ENCODE measurements at regions not wholly inside any gene's neighbourhood (a gene's known extent, or its start where the extent isn't known, plus 50 kb on each side); places are given as distances from the start of the nearest gene placed in this dataset.

- TF ChIP-seq NFRKB (IDR thresholded peaks at IDR 0.05) = no peak
- no peak for TF ChIP-seq HDGF (IDR thresholded peaks at IDR 0.05; ENCODE audit: borderline replicate concordance)
- no peak for TF ChIP-seq FOXM1 (IDR thresholded peaks at IDR 0.05; ENCODE audit: borderline replicate concordance)
- TF ChIP-seq FOXK2 (IDR thresholded peaks at IDR 0.05) = no peak
- TF ChIP-seq TARDBP (IDR thresholded peaks at IDR 0.05) = no peak
- TF ChIP-seq, protein P1, sequence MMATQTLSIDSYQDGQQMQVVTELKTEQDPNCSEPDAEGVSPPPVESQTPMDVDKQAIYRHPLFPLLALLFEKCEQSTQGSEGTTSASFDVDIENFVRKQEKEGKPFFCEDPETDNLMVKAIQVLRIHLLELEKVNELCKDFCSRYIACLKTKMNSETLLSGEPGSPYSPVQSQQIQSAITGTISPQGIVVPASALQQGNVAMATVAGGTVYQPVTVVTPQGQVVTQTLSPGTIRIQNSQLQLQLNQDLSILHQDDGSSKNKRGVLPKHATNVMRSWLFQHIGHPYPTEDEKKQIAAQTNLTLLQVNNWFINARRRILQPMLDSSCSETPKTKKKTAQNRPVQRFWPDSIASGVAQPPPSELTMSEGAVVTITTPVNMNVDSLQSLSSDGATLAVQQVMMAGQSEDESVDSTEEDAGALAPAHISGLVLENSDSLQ (IDR thresholded peaks at IDR 0.05) = no peak
- TF ChIP-seq ZNF384 (IDR thresholded peaks at IDR 0.05) = no peak
- no peak for TF ChIP-seq SP1 (IDR thresholded peaks at IDR 0.05)
- TF ChIP-seq FOXA1 (IDR thresholded peaks at IDR 0.05) = no peak
- no peak for TF ChIP-seq SUZ12 (IDR thresholded peaks at IDR 0.05)
- no peak for TF ChIP-seq ARNT (IDR thresholded peaks at IDR 0.05)
- TF ChIP-seq LEF1 (IDR thresholded peaks at IDR 0.05; ENCODE audit: borderline replicate concordance) = no peak
- TF ChIP-seq ELF4 (IDR thresholded peaks at IDR 0.05) = no peak
- TF ChIP-seq L3MBTL2 (conservative IDR thresholded peaks at IDR 0.05) = no peak
- no peak for TF ChIP-seq CTBP1 (IDR thresholded peaks at IDR 0.05; ENCODE audit: borderline replicate concordance)
- TF ChIP-seq BHLHE40 (IDR thresholded peaks at IDR 0.05; ENCODE audit: borderline replicate concordance) = no peak
- CTCF ChIA-PET = no interaction called here
- POLR2A ChIA-PET = no interaction called here
These were observed 584.3 kb upstream of the ADAMTS16 start for GRCh38 chr5:4555725-4556285.

GRCh38 chr5:4561403-4561802, 578.7 kb upstream of the ADAMTS16 start:
- TF ChIP-seq FOXK2 (IDR thresholded peaks at IDR 0.05) (no peak), BHLHE40 (IDR thresholded peaks at IDR 0.05; ENCODE audit: borderline replicate concordance) (no peak), LEF1 (IDR thresholded peaks at IDR 0.05; ENCODE audit: borderline replicate concordance) (no peak), NFRKB (IDR thresholded peaks at IDR 0.05) (no peak), CTBP1 (IDR thresholded peaks at IDR 0.05; ENCODE audit: borderline replicate concordance) (no peak), HDGF (IDR thresholded peaks at IDR 0.05; ENCODE audit: borderline replicate concordance) (no peak), SP1 (IDR thresholded peaks at IDR 0.05) (no peak), TARDBP (IDR thresholded peaks at IDR 0.05) (no peak), ELF4 (IDR thresholded peaks at IDR 0.05) (no peak), FOXM1 (IDR thresholded peaks at IDR 0.05; ENCODE audit: borderline replicate concordance) (no peak), L3MBTL2 (conservative IDR thresholded peaks at IDR 0.05) (no peak), SUZ12 (IDR thresholded peaks at IDR 0.05) (no peak)
- TF ChIP-seq, protein P1 (IDR thresholded peaks at IDR 0.05) = no peak
- ChIA-PET CTCF (no interaction called here), POLR2A (no interaction called here)
- DNase-seq (ENCODE audit: extremely low spot score) = no peak

More at GRCh38 chr5:4555725-4556285, 584.3 kb upstream of the ADAMTS16 start:
- no peak for DNase-seq (ENCODE audit: extremely low spot score)

DNA sequence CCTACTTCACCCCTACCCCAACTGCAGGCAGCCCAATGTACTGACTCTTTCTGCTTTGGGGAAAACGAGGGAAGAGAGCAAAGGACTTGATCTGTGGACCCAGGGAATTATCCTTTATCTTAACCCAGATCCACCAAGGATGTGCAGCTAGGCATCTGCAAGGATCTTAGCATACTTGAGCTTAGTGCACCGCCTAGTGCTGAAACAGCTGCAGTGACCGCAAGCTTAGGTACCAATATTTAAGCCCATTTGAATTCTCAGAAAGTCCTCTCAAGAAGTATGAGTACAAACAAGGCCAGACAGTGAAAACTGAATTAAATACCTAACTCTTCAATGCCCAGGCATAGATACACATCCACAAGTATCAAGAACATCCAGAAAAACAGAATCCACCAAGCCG, 576.7 kb upstream of the ADAMTS16 start:
- no peak for TF ChIP-seq SP1 (IDR thresholded peaks at IDR 0.05)
- no peak for TF ChIP-seq TARDBP (IDR thresholded peaks at IDR 0.05)
- no peak for DNase-seq (ENCODE audit: extremely low spot score)
- ChIA-PET POLR2A (no interaction called here), CTCF (no interaction called here)

GRCh38 chr5:4570047-4570995, 569.8 kb upstream of the ADAMTS16 start:
- DNase-seq (ENCODE audit: extremely low spot score) = no peak
- ChIA-PET POLR2A (no interaction called here), CTCF (no interaction called here)
- TF ChIP-seq ZNF384 (IDR thresholded peaks at IDR 0.05) (no peak), SP1 (IDR thresholded peaks at IDR 0.05) (no peak), LEF1 (IDR thresholded peaks at IDR 0.05; ENCODE audit: borderline replicate concordance) (no peak), TARDBP (IDR thresholded peaks at IDR 0.05) (no peak), BHLHE40 (IDR thresholded peaks at IDR 0.05; ENCODE audit: borderline replicate concordance) (no peak), CTBP1 (IDR thresholded peaks at IDR 0.05; ENCODE audit: borderline replicate concordance) (no peak), FOXK2 (IDR thresholded peaks at IDR 0.05) (no peak), FOXM1 (IDR thresholded peaks at IDR 0.05; ENCODE audit: borderline replicate concordance) (no peak), L3MBTL2 (conservative IDR thresholded peaks at IDR 0.05) (no peak), HDGF (IDR thresholded peaks at IDR 0.05; ENCODE audit: borderline replicate concordance) (no peak), ELF4 (IDR thresholded peaks at IDR 0.05) (no peak), ARNT (IDR thresholded peaks at IDR 0.05) (no peak), FOXA1 (IDR thresholded peaks at IDR 0.05) (no peak)
- TF ChIP-seq, protein P1 (IDR thresholded peaks at IDR 0.05) = no peak

GRCh38 chr5:4571248-4571948, 568.7 kb upstream of the ADAMTS16 start:
- DNase-seq (ENCODE audit: extremely low spot score) = no peak
- ChIA-PET POLR2A (no interaction called here), CTCF (no interaction called here)
- TF ChIP-seq NFRKB (IDR thresholded peaks at IDR 0.05) (no peak), HDGF (IDR thresholded peaks at IDR 0.05; ENCODE audit: borderline replicate concordance) (no peak), ARNT (IDR thresholded peaks at IDR 0.05) (no peak), FOXA1 (IDR thresholded peaks at IDR 0.05) (no peak), FOXM1 (IDR thresholded peaks at IDR 0.05; ENCODE audit: borderline replicate concordance) (no peak), FOXK2 (IDR thresholded peaks at IDR 0.05) (no peak), ZNF384 (IDR thresholded peaks at IDR 0.05) (no peak), BHLHE40 (IDR thresholded peaks at IDR 0.05; ENCODE audit: borderline replicate concordance) (no peak)

All from HEK293T (cell line).